GM23338 (cell line): ENCODE measurements at regions not wholly inside any gene's neighbourhood (a gene's known extent, or its start where the extent isn't known, plus 50 kb on each side); places are given as distances from the start of the nearest gene placed in this dataset.

Experiments used
- ATAC-seq: fragments of 200-7000 bp; cut with Tn5 transposase; 3 replicates; pipeline ENCODE4 v1.9.1; 2020
- DNase-seq: peaks from one replicate; pipeline ENCODE4 v3.0.0-alpha.2; 2015; ENCODE audit warnings: low spot score
- H2AFZ ChIP-seq: fragments of 200-600 bp; sonication (generic); 2 replicates; pipeline ENCODE4 v1.8.0; 2016; ENCODE audit warnings: antibody characterized with exemption, mild to moderate bottlenecking, moderate library complexity
- H3F3A ChIP-seq: fragments of 200-600 bp; sonication (generic); replicated peaks from 2 replicates; pipeline ENCODE4 v1.8.0; 2017; ENCODE audit warnings: antibody characterized with exemption, mixed run types, low read depth
- H3K27ac ChIP-seq: fragments of 200-600 bp; sonication (generic); 2 replicates; pipeline ENCODE4 v1.6.1; 2016; ENCODE audit warnings: low read depth
- H3K27me3 ChIP-seq: fragments of 200-600 bp; sonication (generic); 2 replicates; pipeline ENCODE4 v1.8.0; 2016; ENCODE audit warnings: mild to moderate bottlenecking, mixed run types, moderate library complexity; ENCODE audit not compliant: insufficient read depth
- H3K36me3 ChIP-seq: fragments of 200-600 bp; sonication (generic); 2 replicates; pipeline ENCODE4 v1.8.0; 2016; ENCODE audit warnings: mild to moderate bottlenecking; ENCODE audit not compliant: insufficient read depth
- H3K4me1 ChIP-seq: fragments of 200-600 bp; sonication (generic); 2 replicates; pipeline ENCODE4 v1.8.0; 2016; ENCODE audit warnings: mild to moderate bottlenecking, moderate library complexity; ENCODE audit not compliant: insufficient read depth
- H3K4me2 ChIP-seq: fragments of 200-600 bp; sonication (generic); 2 replicates; pipeline ENCODE4 v1.7.1; 2017; ENCODE audit warnings: mixed run types
- H3K4me3 ChIP-seq: fragments of 200-600 bp; sonication (generic); 2 replicates; pipeline ENCODE4 v1.6.1; 2016; ENCODE audit warnings: mixed run types
- H3K79me2 ChIP-seq: fragments of 200-600 bp; sonication (generic); replicated peaks from 2 replicates; pipeline ENCODE4 v1.8.0; 2017; ENCODE audit warnings: mild to moderate bottlenecking; ENCODE audit not compliant: insufficient read depth
- H3K9me2 ChIP-seq: fragments of 200-600 bp; sonication (generic); 2 replicates; pipeline ENCODE4 v1.8.0; 2017; ENCODE audit not compliant: insufficient read depth
- H4K20me1 ChIP-seq: fragments of 200-600 bp; sonication (generic); replicated peaks from 2 replicates; pipeline ENCODE4 v1.8.0; 2017; ENCODE audit warnings: mild to moderate bottlenecking; ENCODE audit not compliant: insufficient read depth
- H3K27ac Mint-ChIP-seq: 2 replicates; pipeline ENCODE4 v1.8.0; 2020; ENCODE audit warnings: inconsistent platforms, mild to moderate bottlenecking, moderate library complexity, mixed read lengths
- H3K27me3 Mint-ChIP-seq: 3 replicates; pipeline ENCODE4 v1.8.0; 2022; ENCODE audit warnings: low read depth, mild to moderate bottlenecking, moderate library complexity, mixed read lengths, inconsistent platforms; ENCODE audit not compliant: insufficient read depth, poor library complexity
- H3K36me3 Mint-ChIP-seq: 3 replicates; pipeline ENCODE4 v1.8.0; 2021; ENCODE audit warnings: low read depth, mild to moderate bottlenecking, inconsistent platforms, moderate library complexity, mixed read lengths
- H3K4me1 Mint-ChIP-seq: 3 replicates; pipeline ENCODE4 v1.8.0; 2020; ENCODE audit warnings: mild to moderate bottlenecking, inconsistent platforms, mixed read lengths
- H3K4me3 Mint-ChIP-seq: 3 replicates; pipeline ENCODE4 v1.8.0; 2021; ENCODE audit warnings: moderate library complexity, mild to moderate bottlenecking, inconsistent platforms, mixed read lengths
- H3K9me3 Mint-ChIP-seq: 3 replicates; pipeline ENCODE4 v1.8.0; 2020; ENCODE audit warnings: moderate library complexity, mild to moderate bottlenecking, inconsistent platforms, mixed read lengths
- EZH2 ChIP-seq: fragments of 200-600 bp; sonication (generic); IDR thresholded peaks from one replicate; pipeline ENCODE4 v1.8.0; 2017; ENCODE audit warnings: antibody characterized with exemption, mild to moderate bottlenecking, low read depth; ENCODE audit not compliant: unreplicated experiment
- EZH2phosphoT487 ChIP-seq: fragments of 200-600 bp; sonication (generic); IDR thresholded peaks from one replicate; pipeline ENCODE4 v1.8.1; 2018; ENCODE audit warnings: antibody characterized with exemption; ENCODE audit not compliant: unreplicated experiment
- JUNB ChIP-seq: IDR thresholded peaks from one replicate; pipeline ENCODE4 v1.6.1; 2016; ENCODE audit warnings: antibody characterized with exemption; ENCODE audit not compliant: unreplicated experiment
- NANOG ChIP-seq: IDR thresholded peaks from 2 replicates; pipeline ENCODE4 v1.6.1; 2016; ENCODE audit warnings: antibody characterized with exemption, borderline replicate concordance
- REST ChIP-seq: IDR thresholded peaks from one replicate; pipeline ENCODE4 v1.6.1; 2018; ENCODE audit warnings: antibody characterized with exemption; ENCODE audit not compliant: unreplicated experiment
- STAT1 ChIP-seq: IDR thresholded peaks from one replicate; pipeline ENCODE4 v1.6.1; 2016; ENCODE audit warnings: antibody characterized with exemption; ENCODE audit not compliant: unreplicated experiment
- ZNF114 ChIP-seq: fragments of 250-450 bp; sonication (Bioruptor Pico); IDR thresholded peaks from 2 replicates; pipeline ENCODE4 v1.5.0; 2020; ENCODE audit warnings: mild to moderate bottlenecking, moderate library complexity
- ZNF462 ChIP-seq: fragments of 250-450 bp; sonication (Bioruptor Pico); IDR thresholded peaks from 2 replicates; pipeline ENCODE4 v1.5.0; 2020; ENCODE audit warnings: mild to moderate bottlenecking, moderate library complexity
- TF ChIP-seq, protein P1 (sequence below): IDR thresholded peaks from 2 replicates; pipeline ENCODE4 v1.6.1; 2016; ENCODE audit warnings: antibody characterized with exemption

GRCh38 chr13:56903710-56904282 is 236.9 kb upstream of the PRR20A start:
- H3K4me1 Mint-ChIP-seq: no peaks in the 10 kb centered on the region
- no peaks in the 10 kb centered on the region for H3K27me3 ChIP-seq
- H4K20me1 ChIP-seq: no peaks in the 10 kb centered on the region
- no peaks in the 10 kb centered on the region for H3F3A ChIP-seq
- ATAC-seq (no peak), DNase-seq (no peak)
- no peak overlapping the region for H3K4me3 ChIP-seq
- no peaks in the 10 kb centered on the region for H3K27me3 Mint-ChIP-seq
- H3K9me2 ChIP-seq: no peaks in the 10 kb centered on the region
- H3K27ac Mint-ChIP-seq: no peak overlapping the region
- H3K27ac ChIP-seq: no peak overlapping the region
- H3K4me1 ChIP-seq: no peaks in the 10 kb centered on the region
- H3K9me3 Mint-ChIP-seq: peaks cover 12% of the 10 kb centered on the region; the same call in 2 of the 3 replicates
- H3K36me3 ChIP-seq: peaks cover 4% of the 10 kb centered on the region; the same call in 1 of the 2 replicates
- H3K79me2 ChIP-seq: no peaks in the 10 kb centered on the region
- H3K36me3 Mint-ChIP-seq: no peaks in the 10 kb centered on the region
- H3K4me2 ChIP-seq: no peak overlapping the region
- no peak overlapping the region for H3K4me3 Mint-ChIP-seq
- TF ChIP-seq REST: no peak
- TF ChIP-seq STAT1: no peak
- TF ChIP-seq ZNF462 (CRISPR knock-in tag): no peak
- no peak for TF ChIP-seq ZNF114 (CRISPR knock-in tag)
- no peak for TF ChIP-seq EZH2phosphoT487
- no peak for TF ChIP-seq NANOG
- TF ChIP-seq, protein P1, sequence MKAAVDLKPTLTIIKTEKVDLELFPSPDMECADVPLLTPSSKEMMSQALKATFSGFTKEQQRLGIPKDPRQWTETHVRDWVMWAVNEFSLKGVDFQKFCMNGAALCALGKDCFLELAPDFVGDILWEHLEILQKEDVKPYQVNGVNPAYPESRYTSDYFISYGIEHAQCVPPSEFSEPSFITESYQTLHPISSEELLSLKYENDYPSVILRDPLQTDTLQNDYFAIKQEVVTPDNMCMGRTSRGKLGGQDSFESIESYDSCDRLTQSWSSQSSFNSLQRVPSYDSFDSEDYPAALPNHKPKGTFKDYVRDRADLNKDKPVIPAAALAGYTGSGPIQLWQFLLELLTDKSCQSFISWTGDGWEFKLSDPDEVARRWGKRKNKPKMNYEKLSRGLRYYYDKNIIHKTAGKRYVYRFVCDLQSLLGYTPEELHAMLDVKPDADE: no peak
- TF ChIP-seq EZH2: no peak
- no peak for TF ChIP-seq JUNB
- no peak overlapping the region for H2AFZ ChIP-seq
